ENCODE measurements at regions not wholly inside any gene's neighbourhood (a gene's known extent, or its start where the extent isn't known, plus 50 kb on each side); places are given as distances from the start of the nearest gene placed in this dataset.
"Not testable (repeated sequence)": the region's sequence is repeated elsewhere in the genome, so short reads cannot be mapped to it uniquely, and the experiment has no call there.

GRCh38 chr15:100762913-100763834 is 116.5 kb upstream of the ALDH1A3 start:
- peak; percentile 63 for DNase-seq (ENCODE audit: low spot score)
- intact Hi-C loops (cut with DNase I), result no loop called here

- peak; percentile 77 for DNase-seq (ENCODE audit: low spot score)
- intact Hi-C loops (cut with DNase I), result no loop called here
Measured at GRCh38 chr15:100763835-100764750, 115.5 kb upstream of the ALDH1A3 start.

GRCh38 chr15:100764778-100765466 is 114.7 kb upstream of the ALDH1A3 start:
- intact Hi-C loops (cut with DNase I), result no loop called here
- DNase-seq (ENCODE audit: low spot score), result peak; percentile 75

GRCh38 chr15:100765467-100766241 is 114.0 kb upstream of the ALDH1A3 start:
- intact Hi-C loops (cut with DNase I), result no loop called here
- DNase-seq (ENCODE audit: low spot score), result peak; percentile 74

GRCh38 chr15:100766243-100767000 is 113.2 kb upstream of the ALDH1A3 start:
- peak; percentile 49 for DNase-seq (ENCODE audit: low spot score)
- intact Hi-C loops (cut with DNase I), result no loop called here

GRCh38 chr15:100767001-100767825 is 112.4 kb upstream of the ALDH1A3 start:
- intact Hi-C loops (cut with DNase I), result no loop called here
- DNase-seq (ENCODE audit: low spot score), result peak; percentile 76

- DNase-seq (ENCODE audit: low spot score), result peak; percentile 58
Measured at GRCh38 chr15:100768501-100768931, 111.1 kb upstream of the ALDH1A3 start.

GRCh38 chr15:100769043-100769974 is 110.3 kb upstream of the ALDH1A3 start:
- peak; percentile 66 for DNase-seq (ENCODE audit: low spot score)
- intact Hi-C loops (cut with DNase I), result no loop called here

More at GRCh38 chr15:100768501-100768931, 111.1 kb upstream of the ALDH1A3 start:
- intact Hi-C loops (cut with DNase I), result no loop called here

GRCh38 chr15:100769975-100770340 is 109.7 kb upstream of the ALDH1A3 start:
- intact Hi-C loops (cut with DNase I), result no loop called here
- peak; percentile 55 for DNase-seq (ENCODE audit: low spot score)

GRCh38 chr15:100770661-100771584 is 108.7 kb upstream of the ALDH1A3 start:
- DNase-seq (ENCODE audit: low spot score), result peak; percentile 48
- intact Hi-C loops (cut with DNase I), result no loop called here

GRCh38 chr15:100771746-100772145 is 107.9 kb upstream of the ALDH1A3 start:
- peak; percentile 51 for DNase-seq (ENCODE audit: low spot score)
- intact Hi-C loops (cut with DNase I), result no loop called here

GRCh38 chr15:100772478-100772877 is 107.2 kb upstream of the ALDH1A3 start:
- DNase-seq (ENCODE audit: low spot score), result no peak
- intact Hi-C loops (cut with DNase I), result no loop called here

GRCh38 chr15:100772892-100773520 is 106.6 kb upstream of the ALDH1A3 start:
- intact Hi-C loops (cut with DNase I), result no loop called here
- DNase-seq (ENCODE audit: low spot score), result no peak

- peak; percentile 67 for DNase-seq (ENCODE audit: low spot score)
- intact Hi-C loops (cut with DNase I), result not testable (repeated sequence)
Measured at GRCh38 chr15:100774044-100774443, 105.6 kb upstream of the ALDH1A3 start.
